Peyer's patch (tissue), 4 donors: ENCODE measurements at regions not wholly inside any gene's neighbourhood (a gene's known extent, or its start where the extent isn't known, plus 50 kb on each side); places are given as distances from the start of the nearest gene placed in this dataset.

Experiments used
- CTCF ChIP-seq, 6 experiments: fragments of 450-650 bp in 4 of 6; fragments of 200-600 bp in 2 of 6; sonication (generic) in 1 of 6; IDR thresholded peaks; one replicate each; pipeline ENCODE4 v1.5.1; 2017 to 2019; ENCODE audit warnings: antibody characterized with exemption in 6 of 6, mild to moderate bottlenecking in 3 of 6, moderate library complexity in 1 of 6
- POLR2A ChIP-seq, 2 donors: fragments of 450-650 bp; IDR thresholded peaks; one replicate each; pipeline ENCODE4 v1.5.1; 2017; ENCODE audit warnings: antibody characterized with exemption in 2 of 2, mild to moderate bottlenecking in 2 of 2, moderate library complexity in 2 of 2

GRCh38 chr9:16057541-16057940, 504.7 kb downstream of the CCDC171 start:
- TF ChIP-seq POLR2A (IDR thresholded peaks at IDR 0.05) (no peak), CTCF (IDR thresholded peaks at IDR 0.05) (no peak)
